NT2/D1 (cell line): ENCODE measurements at regions not wholly inside any gene's neighbourhood (a gene's known extent, or its start where the extent isn't known, plus 50 kb on each side); places are given as distances from the start of the nearest gene placed in this dataset.

Experiments used
- SUZ12 ChIP-seq: IDR thresholded peaks from 2 replicates; pipeline ENCODE4 v1.6.1; 2011; ENCODE audit not compliant: insufficient read length, insufficient read depth; ENCODE audit errors: extremely low read depth
- YY1 ChIP-seq: IDR thresholded peaks from 2 replicates; pipeline ENCODE4 v1.6.1; 2011; ENCODE audit not compliant: insufficient read length, insufficient read depth
- ZNF274 ChIP-seq: IDR thresholded peaks from 2 replicates; pipeline ENCODE4 v1.6.1; 2011; ENCODE audit warnings: mild to moderate bottlenecking, low read depth, low read length

DNA sequence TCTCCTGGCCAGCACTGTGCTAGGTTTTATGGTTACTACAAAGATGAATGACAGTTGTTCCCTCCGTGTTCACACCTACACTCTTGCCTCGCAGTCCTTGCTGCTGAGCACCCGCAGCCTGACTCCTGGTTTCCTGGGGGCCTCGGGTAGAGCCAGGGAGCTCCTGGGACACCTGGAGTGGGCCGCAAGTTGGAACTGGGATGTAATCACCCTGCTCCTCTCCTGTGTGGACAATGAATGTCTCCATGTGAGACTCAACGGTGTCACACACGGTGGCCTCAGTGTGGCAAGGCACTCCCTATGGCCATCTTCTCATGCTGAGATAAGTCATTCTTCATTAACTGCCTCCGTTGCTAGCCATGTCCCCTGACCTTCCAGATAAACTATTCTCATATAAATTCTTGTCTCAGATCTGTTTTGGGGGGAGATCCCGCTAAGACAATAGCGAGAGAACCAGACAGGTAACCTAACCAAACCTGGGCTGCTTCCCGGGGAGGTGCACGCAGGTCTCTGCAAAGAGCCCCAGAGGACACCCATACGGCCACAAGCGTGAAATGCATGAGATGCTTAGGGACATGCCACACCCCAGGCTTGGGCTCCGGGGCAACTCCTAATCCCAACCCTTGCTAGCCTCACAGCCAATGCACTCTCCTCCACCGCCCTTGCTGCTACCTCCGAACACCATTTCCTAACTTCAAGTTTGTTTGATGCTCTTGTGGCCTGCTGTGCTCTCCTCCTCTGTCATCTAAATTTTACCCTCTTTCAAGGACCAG lies 87.2 kb upstream of the IRS2 start:
- TF ChIP-seq YY1 (no peak), ZNF274 (no peak), SUZ12 (no peak)
